Vagina (tissue), 2 donors: ENCODE measurements at regions not wholly inside any gene's neighbourhood (a gene's known extent, or its start where the extent isn't known, plus 50 kb on each side); places are given as distances from the start of the nearest gene placed in this dataset.

Experiments
- DNase-seq, 2 donors: peaks; one replicate each; pipeline ENCODE4 v3.0.0-alpha.2; 2017; ENCODE audit errors: extremely low spot score in 2 of 2
- H3K27ac ChIP-seq: fragments of 200-600 bp; sonication (generic); one replicate; pipeline ENCODE4 v1.5.1; 2019
- H3K27me3 ChIP-seq: fragments of 200-600 bp; sonication (generic); one replicate; pipeline ENCODE4 v1.5.1; 2019
- H3K36me3 ChIP-seq, 2 donors: fragments of 200-600 bp; sonication (generic); one replicate each; pipeline ENCODE4 v1.5.1; 2017 to 2019
- H3K4me1 ChIP-seq: fragments of 200-600 bp; sonication (generic); one replicate; pipeline ENCODE4 v1.5.1; 2019
- H3K4me3 ChIP-seq, 2 donors: fragments of 200-600 bp; sonication (generic); 1 replicate in 1 of 2; 2 replicates in 1 of 2; pipeline ENCODE4 v1.5.1; 2016 to 2019
- H3K9me3 ChIP-seq: fragments of 200-600 bp; sonication (generic); one replicate; pipeline ENCODE4 v1.5.1; 2019
- CTCF ChIP-seq, 3 experiments: fragments of 450-650 bp in 2 of 3; fragments of 200-600 bp in 1 of 3; sonication (generic) in 1 of 3; IDR thresholded peaks; one replicate each; pipeline ENCODE4 v1.5.1; 2017 to 2019; ENCODE audit warnings: antibody characterized with exemption in 3 of 3, mild to moderate bottlenecking in 2 of 3, moderate library complexity in 2 of 3
- POLR2A ChIP-seq, 2 donors: fragments of 450-650 bp; IDR thresholded peaks; one replicate each; pipeline ENCODE4 v1.6.1; 2017; ENCODE audit warnings: antibody characterized with exemption in 2 of 2, mild to moderate bottlenecking in 2 of 2, moderate library complexity in 2 of 2
- POLR2AphosphoS5 ChIP-seq, 2 donors: sonication (generic); formaldehyde crosslinking; IDR thresholded peaks; one replicate each; pipeline ENCODE4 v1.9.0; 2017; ENCODE audit warnings: antibody characterized with exemption in 2 of 2, mild to moderate bottlenecking in 2 of 2, low read depth in 1 of 2; ENCODE audit not compliant: insufficient read depth in 1 of 2
- intact Hi-C: fragments of 100-400 bp; cut with DNase I; formaldehyde crosslinking; loops from one replicate; pipeline ENCODE4 v1.15.1; 2023

GRCh38 chr4:95758001-95758400, 81.9 kb upstream of the PDHA2 start:
- intact Hi-C loops = no loop called here
- Histone ChIP-seq H3K27ac (no peak overlapping the region), H3K36me3 (no peaks in the 10 kb centered on the region), H3K27me3 (no peaks in the 10 kb centered on the region), H3K9me3 (no peaks in the 10 kb centered on the region), H3K4me1 (no peaks in the 10 kb centered on the region), H3K4me3 (no peak overlapping the region)
- TF ChIP-seq POLR2AphosphoS5 (IDR thresholded peaks at IDR 0.05; ENCODE audit: insufficient read depth in 1 of 2, low read depth in 1 of 2) = no peak
- no peak for TF ChIP-seq CTCF (IDR thresholded peaks at IDR 0.05)
- TF ChIP-seq POLR2A (IDR thresholded peaks at IDR 0.05) = no peak
- no peak for DNase-seq

- no peak for DNase-seq
- intact Hi-C loops = no loop called here
- no peaks in the 10 kb centered on the region for H3K27me3 ChIP-seq
Observed at GRCh38 chr4:95754667-95755066, 85.2 kb upstream of the PDHA2 start.

GRCh38 chr4:95749204-95749603, 90.7 kb upstream of the PDHA2 start:
- Histone ChIP-seq H3K27ac (no peak overlapping the region), H3K36me3 (no peaks in the 10 kb centered on the region), H3K9me3 (no peaks in the 10 kb centered on the region), H3K4me1 (no peaks in the 10 kb centered on the region), H3K4me3 (no peak overlapping the region), H3K27me3 (no peaks in the 10 kb centered on the region)
- DNase-seq = no peak
- no peak for TF ChIP-seq POLR2A (IDR thresholded peaks at IDR 0.05)
- TF ChIP-seq POLR2AphosphoS5 (IDR thresholded peaks at IDR 0.05; ENCODE audit: insufficient read depth in 1 of 2, low read depth in 1 of 2) = no peak
- no peak for TF ChIP-seq CTCF (IDR thresholded peaks at IDR 0.05)
- intact Hi-C loops = no loop called here

More at GRCh38 chr4:95754667-95755066, 85.2 kb upstream of the PDHA2 start:
- Histone ChIP-seq H3K4me1 (no peaks in the 10 kb centered on the region), H3K9me3 (no peaks in the 10 kb centered on the region), H3K27ac (no peak overlapping the region), H3K4me3 (no peak overlapping the region), H3K36me3 (no peaks in the 10 kb centered on the region)
- no peak for TF ChIP-seq POLR2A (IDR thresholded peaks at IDR 0.05)
- TF ChIP-seq CTCF (IDR thresholded peaks at IDR 0.05) = no peak
- no peak for TF ChIP-seq POLR2AphosphoS5 (IDR thresholded peaks at IDR 0.05; ENCODE audit: insufficient read depth in 1 of 2, low read depth in 1 of 2)

GRCh38 chr4:95742872-95743271, 97.0 kb upstream of the PDHA2 start:
- H3K27me3 ChIP-seq = no peaks in the 10 kb centered on the region
- TF ChIP-seq POLR2A (IDR thresholded peaks at IDR 0.05) (no peak), POLR2AphosphoS5 (IDR thresholded peaks at IDR 0.05; ENCODE audit: insufficient read depth in 1 of 2, low read depth in 1 of 2) (no peak), CTCF (IDR thresholded peaks at IDR 0.05) (no peak)
- no peaks in the 10 kb centered on the region for H3K9me3 ChIP-seq
- intact Hi-C loops = no loop called here
- no peaks in the 10 kb centered on the region for H3K4me1 ChIP-seq
- H3K4me3 ChIP-seq = no peak overlapping the region
- DNase-seq = no peak
- H3K27ac ChIP-seq = no peak overlapping the region
- H3K36me3 ChIP-seq = no peaks in the 10 kb centered on the region

- Histone ChIP-seq H3K9me3 (no peaks in the 10 kb centered on the region), H3K4me1 (no peaks in the 10 kb centered on the region), H3K27me3 (no peaks in the 10 kb centered on the region), H3K4me3 (no peak overlapping the region), H3K36me3 (no peaks in the 10 kb centered on the region), H3K27ac (no peak overlapping the region)
- TF ChIP-seq POLR2AphosphoS5 (IDR thresholded peaks at IDR 0.05; ENCODE audit: insufficient read depth in 1 of 2, low read depth in 1 of 2) (no peak), POLR2A (IDR thresholded peaks at IDR 0.05) (no peak)
- intact Hi-C loops = no loop called here
- no peak for DNase-seq
Observed at GRCh38 chr4:95742179-95742578, 97.7 kb upstream of the PDHA2 start.
